ENCODE measurements at regions not wholly inside any gene's neighbourhood (a gene's known extent, or its start where the extent isn't known, plus 50 kb on each side); places are given as distances from the start of the nearest gene placed in this dataset.

DNA sequence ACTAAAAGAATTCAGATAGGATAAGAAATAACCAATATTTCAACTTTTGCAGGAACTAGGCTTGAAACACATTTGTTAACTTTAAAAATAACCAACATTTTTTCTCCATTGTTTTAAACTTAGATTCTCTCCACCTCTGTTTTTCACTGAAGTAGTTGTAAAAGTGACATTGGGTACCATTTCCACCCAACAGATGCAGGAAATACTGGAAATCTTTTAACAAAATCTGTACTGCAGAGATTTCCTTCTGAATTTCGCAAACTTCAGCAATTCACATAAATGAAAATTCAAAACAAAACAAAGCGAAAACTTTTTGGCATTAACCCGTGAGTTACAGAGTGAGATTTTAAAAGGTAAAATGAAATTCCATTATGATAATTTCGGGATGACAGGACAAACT, 731.7 kb downstream of the RFPL4B start:
- H3K4me3 ChIP-seq (ENCODE audit: low read depth, low read length), result no peak overlapping the region
- in situ Hi-C loops (cut with HindIII; ENCODE audit: low sequenced_read_pairs), result no loop called here
- DNase-seq (ENCODE audit: low read depth, low spot score), result no peak
- no peak for TF ChIP-seq CTCF (IDR thresholded peaks at IDR 0.05; ENCODE audit: low read depth, low read length)

- in situ Hi-C loops (cut with HindIII; ENCODE audit: low sequenced_read_pairs), result no loop called here
- DNase-seq (ENCODE audit: low read depth, low spot score), result peak; percentile 74
- no peak for TF ChIP-seq CTCF (IDR thresholded peaks at IDR 0.05; ENCODE audit: low read depth, low read length)
Observed at GRCh38 chr6:113082745-113083144, 735.6 kb downstream of the RFPL4B start.

GRCh38 chr6:113083947-113084346, 736.8 kb downstream of the RFPL4B start:
- in situ Hi-C loops (cut with HindIII; ENCODE audit: low sequenced_read_pairs), result no loop called here
- DNase-seq (ENCODE audit: low read depth, low spot score), result no peak
- H3K4me3 ChIP-seq (ENCODE audit: low read depth, low read length), result no peak overlapping the region
- no peak for TF ChIP-seq CTCF (IDR thresholded peaks at IDR 0.05; ENCODE audit: low read depth, low read length)

More at GRCh38 chr6:113082745-113083144, 735.6 kb downstream of the RFPL4B start:
- no peak overlapping the region for H3K4me3 ChIP-seq (ENCODE audit: low read depth, low read length)

GRCh38 chr6:113089056-113089455, 741.9 kb downstream of the RFPL4B start:
- H3K4me3 ChIP-seq (ENCODE audit: low read depth, low read length), result no peak overlapping the region
- DNase-seq (ENCODE audit: low read depth, low spot score), result no peak
- in situ Hi-C loops (cut with HindIII; ENCODE audit: low sequenced_read_pairs), result no loop called here
- no peak for TF ChIP-seq CTCF (IDR thresholded peaks at IDR 0.05; ENCODE audit: low read depth, low read length)

GRCh38 chr6:113092795-113093194, 745.7 kb downstream of the RFPL4B start:
- in situ Hi-C loops (cut with HindIII; ENCODE audit: low sequenced_read_pairs), result no loop called here
- no peak overlapping the region for H3K4me3 ChIP-seq (ENCODE audit: low read depth, low read length)
- DNase-seq (ENCODE audit: low read depth, low spot score), result no peak
- no peak for TF ChIP-seq CTCF (IDR thresholded peaks at IDR 0.05; ENCODE audit: low read depth, low read length)

GRCh38 chr6:113094779-113095178, 747.6 kb downstream of the RFPL4B start:
- no peak overlapping the region for H3K4me3 ChIP-seq (ENCODE audit: low read depth, low read length)
- DNase-seq (ENCODE audit: low read depth, low spot score), result peak; percentile 37
- TF ChIP-seq CTCF (IDR thresholded peaks at IDR 0.05; ENCODE audit: low read depth, low read length), result no peak
- in situ Hi-C loops (cut with HindIII; ENCODE audit: low sequenced_read_pairs), result no loop called here

DNA sequence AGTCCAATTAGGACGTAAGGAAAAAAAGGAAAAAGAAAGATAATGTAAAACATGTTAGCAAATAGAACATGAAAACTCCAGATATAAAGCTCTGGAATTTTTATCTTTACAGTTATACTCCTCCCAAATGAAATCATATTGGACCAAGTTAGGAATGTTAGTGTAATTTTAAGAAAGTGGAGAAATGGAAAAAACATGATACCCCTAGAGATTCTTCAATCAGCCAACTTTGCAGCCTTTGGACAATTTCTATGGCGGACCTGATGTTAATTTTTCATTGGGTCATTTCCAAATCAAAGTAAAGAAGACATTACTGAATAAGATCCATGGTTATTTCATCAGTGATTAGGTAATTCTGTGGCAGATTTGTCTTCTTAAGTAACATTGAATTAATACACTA, 748.7 kb downstream of the RFPL4B start:
- in situ Hi-C loops (cut with HindIII; ENCODE audit: low sequenced_read_pairs), result no loop called here
- DNase-seq (ENCODE audit: low read depth, low spot score), result no peak
- no peak overlapping the region for H3K4me3 ChIP-seq (ENCODE audit: low read depth, low read length)
- TF ChIP-seq CTCF (IDR thresholded peaks at IDR 0.05; ENCODE audit: low read depth, low read length), result no peak

Measured in astrocyte of the spinal cord (primary cell).